Loucy (cell line): ENCODE measurements at regions not wholly inside any gene's neighbourhood (a gene's known extent, or its start where the extent isn't known, plus 50 kb on each side); places are given as distances from the start of the nearest gene placed in this dataset.

Source experiments
- CTCF ChIP-seq: fragments of 200-600 bp; sonication (generic); conservative IDR thresholded peaks from 2 replicates; pipeline ENCODE4 v1.5.1; 2014; ENCODE audit warnings: mild to moderate bottlenecking, antibody characterized with exemption, low read length
- EZH2phosphoT487 ChIP-seq: fragments of 200-600 bp; IDR thresholded peaks from 2 replicates; pipeline ENCODE4 v1.6.1; 2018; ENCODE audit warnings: antibody characterized with exemption, mild to moderate bottlenecking, moderate library complexity, borderline replicate concordance

- no peak for TF ChIP-seq CTCF
- no peak for TF ChIP-seq EZH2phosphoT487
These were observed 218.0 kb downstream of the THBS2 start for GRCh38 chr6:169035385-169036240.
